HG02642 (cell line): ENCODE measurements at regions not wholly inside any gene's neighbourhood (a gene's known extent, or its start where the extent isn't known, plus 50 kb on each side); places are given as distances from the start of the nearest gene placed in this dataset.
"Not testable (repeated sequence)": the region's sequence is repeated elsewhere in the genome, so short reads cannot be mapped to it uniquely, and the experiment has no call there.

Source experiments
- ATAC-seq: cut with Tn5 transposase; IDR thresholded peaks from one replicate; pipeline ENCODE4 v1.9.1; 2021; ENCODE audit warnings: mild to moderate bottlenecking; ENCODE audit not compliant: unreplicated experiment, poor library complexity

DNA sequence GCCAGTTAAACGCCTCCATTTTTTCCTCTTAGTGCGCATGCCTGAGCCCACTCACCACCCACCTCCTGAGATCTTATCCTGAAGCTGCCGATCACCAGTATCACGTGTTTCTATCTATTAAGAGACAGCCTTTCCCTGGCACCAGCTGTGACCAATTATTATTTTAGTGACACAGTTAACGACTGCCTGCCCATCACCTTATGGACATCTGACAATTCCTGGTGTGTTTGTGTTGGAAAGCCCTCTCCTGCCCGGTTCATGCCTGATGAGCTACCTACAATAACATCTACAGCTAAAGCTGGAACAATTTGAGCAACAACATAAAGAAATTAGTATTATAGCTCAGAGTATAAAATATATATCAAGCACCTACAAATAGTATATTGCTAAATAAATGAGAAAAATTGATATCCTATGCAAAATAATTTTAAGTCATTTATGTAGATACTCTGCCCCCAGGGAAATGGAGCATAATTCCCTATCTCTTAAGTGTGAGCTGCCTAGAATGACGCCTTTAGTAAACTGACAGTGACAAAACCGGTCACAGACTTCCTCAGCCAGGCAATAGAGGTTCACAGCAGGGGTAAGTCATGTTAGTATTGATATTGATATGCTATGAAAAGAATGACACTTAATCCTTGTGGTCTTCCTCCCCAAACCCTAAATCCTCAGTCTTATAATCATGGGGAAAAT, 862.2 kb downstream of the TRAM1L1 start:
- no peak for ATAC-seq

DNA sequence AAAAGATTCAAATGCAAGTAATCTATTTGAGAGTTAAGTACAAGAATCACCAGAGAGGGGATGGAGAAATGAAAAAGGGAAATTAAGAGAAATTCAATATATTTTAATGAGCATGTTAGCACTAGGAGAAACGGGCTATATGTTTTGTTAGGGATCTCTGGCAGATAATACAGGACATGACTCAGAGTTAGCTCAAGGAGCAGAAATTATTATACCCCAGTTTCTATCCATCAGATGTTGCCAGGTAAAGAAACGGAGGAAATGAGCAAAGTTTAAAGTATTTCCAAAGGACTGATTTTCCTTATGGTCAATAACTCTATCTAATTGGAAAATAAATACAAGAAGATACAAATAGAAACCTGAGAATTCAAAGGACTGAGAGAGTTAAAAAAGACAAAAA, 867.6 kb downstream of the TRAM1L1 start:
- no peak for ATAC-seq

DNA sequence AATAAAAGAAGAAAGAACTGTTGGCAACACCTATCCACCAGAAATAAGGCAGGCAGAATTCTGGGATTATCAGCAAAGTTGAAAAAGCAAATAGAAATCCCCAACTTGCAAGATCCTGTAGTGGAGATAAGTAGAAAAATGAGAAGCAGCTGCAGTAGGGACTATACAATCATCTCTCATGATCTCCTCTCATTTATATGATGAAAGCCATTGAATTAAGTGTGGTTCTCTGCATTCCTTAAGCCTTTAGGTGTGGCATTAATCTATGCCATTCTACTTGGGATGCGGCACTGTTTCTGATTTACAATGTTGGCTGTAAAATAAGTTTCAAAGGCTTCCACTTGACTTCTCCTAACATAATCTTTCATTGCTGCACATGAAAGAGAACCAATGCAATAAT, 869.8 kb downstream of the TRAM1L1 start:
- no peak for ATAC-seq

DNA sequence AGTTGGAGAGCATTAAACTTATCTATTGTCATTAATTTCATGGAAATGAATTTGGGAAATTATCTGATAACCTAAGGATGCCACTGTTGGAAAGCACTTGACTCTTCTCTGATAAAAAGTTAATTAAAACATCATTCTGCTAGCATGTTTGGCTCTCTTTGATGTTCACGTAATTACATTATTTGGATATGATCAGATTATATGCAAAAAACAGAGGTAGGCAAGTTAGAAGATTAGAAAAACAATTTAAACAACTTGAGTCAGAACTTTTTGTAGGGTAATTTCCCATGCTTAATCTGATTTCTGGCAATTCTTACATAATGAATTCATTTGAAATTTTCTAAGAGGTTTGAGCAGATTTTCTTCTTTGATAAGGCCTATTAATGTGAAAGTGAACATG, 882.9 kb downstream of the TRAM1L1 start:
- ATAC-seq = no peak

DNA sequence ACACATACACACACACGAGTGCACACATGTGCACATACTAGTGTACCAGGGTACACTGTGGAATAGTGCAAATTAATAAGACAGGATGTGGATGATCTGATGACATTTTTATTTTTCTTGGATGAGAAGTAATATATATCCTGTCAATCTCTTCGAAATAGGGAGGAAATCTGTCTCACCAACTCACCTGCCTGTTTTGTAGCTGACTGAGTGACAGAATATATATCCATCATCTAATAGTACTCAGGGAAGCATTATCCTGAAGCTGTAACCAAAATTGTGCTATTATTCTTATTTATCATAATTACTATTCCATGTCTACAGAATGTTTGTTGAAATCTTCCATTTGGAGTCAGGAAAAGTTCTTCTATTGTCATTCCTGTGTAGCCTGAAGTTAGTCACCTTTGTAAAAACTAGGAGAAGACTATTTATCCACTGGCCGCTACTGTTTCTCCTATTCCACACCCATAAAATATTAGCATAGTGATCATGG, 888.0 kb downstream of the TRAM1L1 start:
- ATAC-seq = no peak

DNA sequence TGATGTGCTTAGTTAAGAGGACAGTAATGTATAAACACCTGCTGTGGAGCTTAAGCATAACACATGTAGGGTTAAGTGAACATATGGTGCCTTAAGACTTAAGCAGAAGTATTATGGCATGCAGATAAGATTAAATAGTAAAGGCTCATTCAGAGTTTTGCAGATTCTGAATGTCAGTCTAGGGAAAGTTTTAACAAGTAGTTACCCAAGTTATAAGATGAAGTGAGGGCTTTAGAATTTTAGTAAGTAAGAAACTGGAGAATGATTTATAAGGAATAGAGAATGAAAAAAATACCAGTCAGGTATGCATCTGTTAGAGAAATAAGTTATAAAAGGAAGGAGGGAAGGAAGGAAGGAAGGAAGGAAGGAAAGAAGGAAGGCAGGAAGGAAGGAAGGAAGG, 902.1 kb downstream of the TRAM1L1 start:
- ATAC-seq = no peak

DNA sequence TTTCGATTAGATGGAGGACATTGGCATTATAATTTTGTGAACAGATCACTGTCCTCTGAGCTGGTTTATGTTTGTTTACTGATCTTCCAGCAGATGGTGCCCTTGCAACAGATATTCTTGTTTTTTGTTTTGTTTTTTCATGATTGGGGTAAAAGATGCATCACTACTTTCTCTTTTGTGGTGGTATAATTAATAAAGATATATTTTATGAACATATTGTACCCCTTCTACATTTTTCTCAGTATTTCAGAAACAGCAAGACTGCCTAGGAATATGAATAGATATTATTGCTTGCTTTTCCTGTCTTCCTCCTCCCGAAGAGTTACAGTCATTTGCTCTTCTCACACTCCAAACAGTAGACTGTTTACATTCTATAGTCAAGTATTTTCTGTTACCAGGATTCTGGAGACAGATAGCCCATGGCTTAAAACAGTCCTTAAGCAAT, 905.2 kb downstream of the TRAM1L1 start:
- ATAC-seq = no peak

DNA sequence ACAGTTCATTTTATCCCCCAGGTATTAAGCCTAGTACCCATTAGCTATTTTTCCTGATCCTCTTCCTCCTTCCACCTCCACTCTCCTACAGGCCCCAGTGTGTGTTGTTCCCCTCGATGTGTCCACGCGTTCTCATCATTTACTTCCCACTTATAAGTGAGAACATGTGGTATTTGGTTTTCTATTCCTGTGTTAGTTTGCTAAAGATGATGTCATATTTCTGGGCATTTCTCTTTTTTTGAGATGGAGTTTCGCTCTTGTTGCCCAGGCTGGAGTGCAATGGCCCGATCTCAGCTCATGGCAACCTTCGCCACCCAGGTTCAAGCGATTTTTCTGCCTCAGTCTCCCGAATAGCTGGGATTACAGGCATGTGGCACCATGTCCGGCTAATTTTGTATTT, 934.0 kb downstream of the TRAM1L1 start:
- ATAC-seq = not testable (repeated sequence)

DNA sequence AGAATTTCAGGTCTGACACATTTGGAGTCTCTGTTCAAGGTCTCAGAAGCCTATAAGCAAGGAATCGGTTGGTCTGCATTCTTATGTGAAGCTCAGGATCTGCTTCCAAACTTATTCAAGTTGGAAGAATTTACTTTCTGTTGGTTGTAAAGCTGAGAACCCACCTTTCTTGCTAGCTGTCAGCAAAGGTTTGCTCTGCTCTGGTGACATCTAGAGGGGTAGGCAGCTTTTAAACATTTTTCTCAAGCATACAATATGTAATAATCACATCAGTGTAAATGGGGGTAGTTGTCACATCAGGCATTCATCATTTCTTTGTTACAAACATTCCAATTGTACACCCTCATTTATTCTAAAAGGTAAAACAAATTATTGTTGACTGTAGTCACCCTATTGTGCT, 935.2 kb downstream of the TRAM1L1 start:
- no peak for ATAC-seq

DNA sequence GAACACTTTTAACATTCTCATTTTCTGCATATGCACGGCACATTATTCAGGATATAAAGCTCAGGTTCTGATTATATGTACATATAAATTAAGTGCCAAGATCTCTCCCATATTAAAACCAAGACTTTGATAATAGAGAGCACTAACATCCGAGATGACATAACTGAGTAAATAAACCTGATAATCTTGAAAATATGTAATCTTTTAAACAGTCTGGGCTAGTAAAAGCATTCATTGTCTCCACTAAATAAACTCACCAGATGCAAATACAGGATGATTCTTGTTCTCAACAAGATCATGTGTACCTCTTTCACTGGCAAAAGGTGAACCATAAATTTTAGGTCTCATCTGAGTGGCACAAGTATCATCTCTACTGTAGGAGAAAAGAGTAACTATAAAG, 942.2 kb downstream of the TRAM1L1 start:
- no peak for ATAC-seq

DNA sequence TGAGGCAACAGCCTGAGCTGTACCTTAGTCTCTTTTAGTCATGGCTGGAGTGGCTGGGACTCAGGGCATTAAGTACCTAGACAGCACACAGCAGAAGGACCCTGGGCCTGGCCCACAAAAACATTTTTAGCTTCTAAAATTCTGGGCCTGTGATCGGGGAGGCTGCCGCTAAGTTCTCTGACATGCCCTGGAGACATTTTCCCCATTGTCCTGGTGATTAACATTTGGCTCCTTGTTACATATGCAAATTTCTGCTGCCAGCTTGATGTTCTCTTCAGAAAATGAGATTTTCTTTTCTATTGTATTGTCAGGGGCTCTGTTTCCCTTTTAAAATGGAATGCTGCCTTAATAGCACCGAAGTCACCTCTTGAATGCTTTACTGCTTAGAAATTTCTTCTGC, 952.4 kb downstream of the TRAM1L1 start:
- no peak for ATAC-seq

DNA sequence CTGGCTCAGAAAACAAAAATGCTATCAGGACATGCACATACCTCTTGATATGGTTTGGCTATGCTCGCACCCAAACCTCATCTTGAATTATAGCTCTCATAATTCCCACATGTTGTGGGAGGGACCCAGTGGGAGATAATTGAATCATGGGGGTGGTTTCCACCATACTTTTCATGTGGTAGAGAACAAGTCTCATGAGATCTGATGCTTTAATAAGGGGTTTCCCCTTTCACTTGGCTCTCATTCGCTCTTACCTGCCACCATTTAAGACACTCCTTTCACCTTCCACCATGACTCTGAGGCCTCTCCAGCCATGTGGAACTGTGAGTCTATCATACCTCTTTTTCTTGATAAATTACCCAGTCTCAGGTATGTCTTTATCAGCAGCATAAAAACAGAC, 958.6 kb downstream of the TRAM1L1 start:
- ATAC-seq = no peak

DNA sequence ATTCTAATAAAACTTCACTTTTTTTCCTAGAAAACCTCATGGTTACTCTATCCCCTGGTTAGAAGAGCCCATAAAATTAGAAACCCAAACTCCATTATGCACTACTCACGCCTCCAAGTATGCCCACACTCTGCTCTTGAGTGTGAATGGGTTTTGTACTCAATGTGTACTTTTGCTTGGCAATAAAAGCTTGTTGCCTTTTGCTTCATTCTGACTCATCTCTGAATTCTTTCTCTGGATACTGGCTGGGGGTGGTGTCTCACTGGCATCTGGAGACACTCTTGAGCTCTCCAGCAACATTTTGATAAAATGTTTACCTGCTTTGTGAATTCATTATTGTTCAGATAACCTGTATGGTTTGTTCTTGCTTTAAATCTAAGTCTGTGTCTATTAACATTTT, 963.3 kb downstream of the TRAM1L1 start:
- ATAC-seq = no peak

DNA sequence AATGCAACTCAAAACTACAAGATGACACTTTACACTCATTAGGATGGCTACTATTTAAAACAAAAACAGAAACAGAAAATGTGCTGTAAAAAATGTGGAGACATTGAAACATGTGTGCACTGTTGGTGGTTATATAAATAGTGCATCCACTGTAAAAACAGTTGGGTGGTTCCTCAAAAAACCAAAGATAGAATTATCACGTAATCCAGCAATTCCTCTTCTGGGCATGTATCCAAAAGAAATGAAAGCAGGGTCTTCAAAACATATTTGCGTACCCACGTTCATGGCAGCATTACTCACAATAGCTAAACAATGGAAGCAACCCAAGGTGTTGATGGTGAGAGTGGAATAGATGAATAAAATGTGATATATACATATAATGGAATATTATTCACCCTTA, 967.2 kb downstream of the TRAM1L1 start:
- no peak for ATAC-seq

DNA sequence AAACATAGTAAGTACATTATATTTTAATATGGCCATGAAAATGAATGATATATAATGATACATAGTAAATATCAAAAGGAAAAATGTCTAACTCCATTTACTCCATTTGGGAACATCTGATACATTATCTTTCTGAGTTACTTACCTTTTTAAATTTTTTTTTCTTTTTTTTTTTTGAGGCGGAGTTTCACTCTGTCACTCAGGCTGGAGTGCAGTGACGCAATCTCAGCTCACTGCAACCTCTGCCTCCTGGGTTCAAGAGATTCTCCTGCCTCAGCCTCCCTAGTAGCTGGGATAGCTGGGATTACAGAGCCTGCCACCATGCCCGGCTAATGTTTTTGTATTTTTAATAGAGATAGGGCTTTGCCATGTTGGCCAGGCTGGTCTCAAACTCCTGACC, 972.5 kb downstream of the TRAM1L1 start:
- ATAC-seq = not testable (repeated sequence)

DNA sequence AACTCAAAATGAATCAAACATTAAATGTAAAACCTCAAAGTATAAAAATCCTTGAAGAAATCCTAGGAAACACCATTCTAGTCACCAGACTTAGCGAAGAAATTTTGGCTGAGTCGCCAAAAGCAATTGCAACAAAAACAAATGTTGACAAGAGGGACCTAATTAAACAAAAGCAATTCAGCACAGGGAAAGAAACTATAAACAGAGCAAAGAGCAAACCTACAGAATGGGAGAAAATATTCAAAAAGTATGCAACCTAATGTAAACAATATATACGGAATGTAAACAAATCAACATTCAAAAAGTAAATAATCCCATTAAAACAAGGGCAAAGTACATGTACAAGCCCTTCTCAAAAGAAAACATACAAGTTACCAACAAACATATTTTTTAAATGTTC, 974.7 kb downstream of the TRAM1L1 start:
- no peak for ATAC-seq

DNA sequence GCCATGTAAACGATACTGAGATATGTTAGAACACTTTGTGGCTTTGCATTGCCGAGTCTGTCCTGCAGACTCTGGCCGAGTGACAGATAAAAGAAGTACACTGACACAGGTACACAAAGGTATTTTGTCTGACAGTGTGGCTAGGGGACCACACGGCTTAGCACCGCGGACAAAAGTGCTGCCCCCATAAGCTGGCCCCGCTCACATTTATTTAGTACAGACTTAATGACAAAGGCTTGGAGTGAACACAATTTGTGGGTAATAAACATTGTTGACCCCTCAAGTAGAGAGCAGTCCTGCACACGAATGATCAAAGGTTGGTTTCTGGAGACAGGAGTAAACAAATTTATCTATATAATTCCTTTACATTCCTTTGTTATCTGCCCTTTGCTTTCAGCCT, 976.8 kb downstream of the TRAM1L1 start:
- ATAC-seq = no peak

DNA sequence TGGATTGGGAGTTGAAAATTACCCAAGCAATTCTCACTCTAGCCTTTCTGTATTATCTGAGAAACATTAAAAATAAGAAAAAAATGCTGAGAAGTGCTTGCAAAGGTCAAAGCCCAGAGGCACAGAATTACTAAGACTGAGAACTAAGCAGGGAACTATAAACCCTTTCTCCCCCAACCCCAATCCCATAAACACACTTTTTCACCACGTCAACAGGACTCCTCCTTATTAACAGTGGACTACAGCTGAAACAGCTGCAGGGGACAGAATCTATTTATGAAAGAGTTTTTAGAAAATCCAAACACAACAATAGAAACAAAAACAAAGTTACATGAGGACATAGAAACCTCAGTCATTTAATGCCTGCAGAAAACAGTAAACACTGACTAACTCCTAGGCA, 984.1 kb downstream of the TRAM1L1 start:
- no peak for ATAC-seq

DNA sequence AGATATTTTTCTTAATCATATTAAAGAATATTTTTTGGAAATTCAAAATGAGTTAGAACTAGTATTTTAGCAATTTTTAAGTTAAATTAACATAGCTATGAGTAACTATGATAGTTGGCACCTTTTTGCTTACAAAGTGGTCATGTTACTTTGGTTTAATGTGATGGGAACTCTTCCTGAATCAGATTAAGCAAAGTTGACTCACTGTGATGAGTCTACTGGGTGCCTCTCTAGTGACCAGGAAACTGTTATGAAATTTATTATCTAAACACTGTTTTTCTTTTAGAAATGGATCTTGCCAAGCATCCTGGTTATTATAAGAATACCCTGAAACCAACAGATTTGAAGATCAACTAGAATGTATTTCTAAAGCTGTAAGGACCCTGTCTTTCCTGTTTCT, 985.8 kb downstream of the TRAM1L1 start:
- no peak for ATAC-seq

DNA sequence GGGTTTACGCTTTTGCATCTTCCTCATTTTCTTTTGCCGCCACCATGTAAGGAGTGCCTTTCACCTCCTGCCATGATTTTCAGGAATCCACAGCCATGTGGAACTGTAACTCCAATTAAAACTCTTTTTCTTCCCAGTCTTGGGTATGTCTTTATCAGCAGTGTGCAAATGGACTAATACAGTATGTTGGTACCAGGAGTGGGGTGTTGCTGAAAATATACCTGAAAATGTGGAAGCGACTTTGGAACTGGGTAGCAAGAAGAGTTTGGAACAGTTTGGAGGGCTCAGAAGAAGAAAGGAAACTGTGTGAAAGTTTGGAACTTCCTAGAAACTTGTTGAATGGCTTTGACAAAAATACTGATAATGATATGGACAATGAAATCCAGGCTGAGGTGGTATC, 983.9 kb upstream of the NDST4 start:
- ATAC-seq = not testable (repeated sequence)

DNA sequence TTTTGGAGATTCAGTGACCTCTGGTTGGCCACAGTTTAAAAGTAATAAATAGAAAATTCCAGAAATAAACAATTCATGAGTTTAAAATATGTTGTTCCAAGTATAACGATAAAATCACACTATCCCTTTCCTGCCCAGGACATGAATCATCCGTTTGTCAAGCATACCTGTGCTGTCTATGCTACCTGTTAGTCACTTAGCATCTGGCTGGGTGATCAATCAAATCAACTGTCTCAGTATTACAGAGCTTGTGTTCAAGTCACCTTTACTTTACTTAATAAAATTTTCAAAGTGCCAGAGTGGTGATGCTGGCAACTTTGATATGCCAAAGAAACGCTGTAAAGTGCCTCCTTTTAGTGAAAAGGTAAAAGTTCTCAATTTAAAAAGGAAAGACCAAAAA, 979.5 kb upstream of the NDST4 start:
- no peak for ATAC-seq

DNA sequence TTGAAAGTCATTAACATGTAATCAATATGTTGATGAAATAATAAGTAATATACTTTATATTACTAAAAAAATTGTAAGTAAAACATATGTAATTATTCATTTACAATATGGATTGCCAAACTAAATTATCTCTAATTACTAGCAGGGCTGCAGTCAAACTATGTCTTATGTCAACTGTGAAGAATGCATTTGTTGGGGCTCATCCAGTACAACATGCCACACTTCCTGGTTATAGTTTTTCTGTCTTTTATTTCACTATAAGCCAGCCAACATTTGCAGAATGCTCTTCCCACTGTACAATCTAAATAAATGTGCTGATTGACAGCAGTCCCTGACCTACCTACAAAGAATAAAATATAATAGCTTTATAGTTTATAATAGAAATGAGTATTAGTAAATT, 975.4 kb upstream of the NDST4 start:
- ATAC-seq = no peak
